NCI-H128 (cell line): ENCODE measurements at regions not wholly inside any gene's neighbourhood (a gene's known extent, or its start where the extent isn't known, plus 50 kb on each side); places are given as distances from the start of the nearest gene placed in this dataset.

Experiments used
- DNase-seq: peaks from one replicate; lab custom pipeline; 2025; ENCODE audit not compliant: unreplicated experiment; lab: John Stamatoyannopoulos, UW

DNA sequence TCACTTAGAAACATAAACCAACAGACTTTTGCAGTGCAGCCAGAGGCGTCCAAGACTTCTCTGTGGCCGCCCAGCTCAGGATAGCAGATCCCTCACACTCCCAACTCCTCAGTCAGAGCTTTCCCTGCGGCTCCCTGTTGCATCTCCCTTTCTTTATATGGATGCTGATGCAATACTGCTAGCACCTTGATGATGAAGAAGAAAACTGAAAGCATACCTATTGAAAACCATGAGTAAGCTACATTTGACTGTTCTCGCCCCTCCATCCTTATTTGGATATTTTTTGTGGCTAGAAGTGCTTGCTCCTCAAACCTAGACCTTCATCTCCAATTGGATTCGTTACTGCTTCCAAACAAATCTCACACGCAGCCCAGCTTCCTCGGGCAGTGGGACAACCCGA lies 57.3 kb upstream of the UBL3 start:
- no peak for DNase-seq

DNA sequence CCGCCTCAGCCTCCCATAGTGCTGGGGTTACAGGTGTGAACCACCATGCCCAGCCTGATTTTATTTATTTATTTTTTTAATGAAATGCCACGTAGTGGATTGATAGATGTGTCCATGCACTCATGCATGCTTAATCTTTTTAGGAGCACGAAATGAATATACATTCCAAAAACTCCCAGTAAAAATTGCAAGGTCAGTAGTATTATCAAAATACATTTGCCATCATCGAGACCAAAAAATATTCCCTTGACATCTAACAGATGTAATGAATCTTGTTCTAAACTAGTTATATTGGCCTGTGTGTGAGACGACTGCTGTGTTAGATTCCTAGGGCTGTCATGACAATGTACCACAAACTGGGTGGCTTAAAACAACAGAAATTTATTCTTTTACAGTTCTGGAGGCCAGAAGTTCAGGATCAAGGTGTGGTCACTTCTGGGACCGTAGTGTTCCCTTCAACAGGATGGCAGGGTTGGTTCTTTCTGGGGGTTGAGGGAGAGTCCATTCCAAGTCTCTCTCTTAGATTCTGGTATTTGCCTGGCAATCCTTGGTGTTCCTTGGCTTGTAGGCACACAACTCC lies 56.1 kb upstream of the UBL3 start:
- no peak for DNase-seq

DNA sequence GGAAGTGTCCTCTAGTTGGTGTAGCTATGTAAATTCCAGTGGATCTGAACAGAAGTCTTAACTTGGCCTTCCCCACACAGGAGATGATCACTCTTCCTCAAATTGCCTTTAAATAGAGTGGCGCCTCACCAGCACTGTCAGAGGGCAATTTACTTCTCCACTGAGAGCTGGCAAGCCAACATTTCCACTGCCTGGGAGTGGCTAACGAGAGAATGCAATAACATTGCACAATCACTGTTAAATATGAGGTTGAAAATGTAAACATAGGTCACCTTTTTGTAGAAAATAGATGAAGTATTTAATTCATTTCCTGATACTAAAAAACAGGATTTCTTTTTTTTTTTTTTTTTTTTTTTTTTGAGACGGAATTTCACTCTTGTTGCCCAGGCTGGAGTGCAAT lies 55.4 kb upstream of the UBL3 start:
- DNase-seq = no peak

DNA sequence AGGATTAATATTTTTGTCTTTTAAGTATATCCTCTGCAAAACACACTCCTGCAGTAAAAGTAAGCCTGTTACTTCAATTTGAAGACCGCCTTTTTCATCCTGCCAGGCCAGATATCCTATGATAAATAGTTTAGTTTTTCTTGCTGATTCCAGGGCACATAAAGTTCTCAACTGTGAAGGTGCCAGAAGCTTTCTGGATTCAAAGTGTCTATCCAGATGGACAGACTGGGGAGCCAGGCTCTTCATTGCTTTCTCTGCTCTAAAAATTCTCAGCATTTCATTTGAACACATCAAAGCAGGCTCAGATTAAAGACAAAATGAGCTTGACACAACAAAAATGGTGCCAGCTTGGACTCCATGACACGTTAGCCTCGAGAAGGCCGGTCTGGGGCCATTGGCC lies 53.6 kb upstream of the UBL3 start:
- no peak for DNase-seq

DNA sequence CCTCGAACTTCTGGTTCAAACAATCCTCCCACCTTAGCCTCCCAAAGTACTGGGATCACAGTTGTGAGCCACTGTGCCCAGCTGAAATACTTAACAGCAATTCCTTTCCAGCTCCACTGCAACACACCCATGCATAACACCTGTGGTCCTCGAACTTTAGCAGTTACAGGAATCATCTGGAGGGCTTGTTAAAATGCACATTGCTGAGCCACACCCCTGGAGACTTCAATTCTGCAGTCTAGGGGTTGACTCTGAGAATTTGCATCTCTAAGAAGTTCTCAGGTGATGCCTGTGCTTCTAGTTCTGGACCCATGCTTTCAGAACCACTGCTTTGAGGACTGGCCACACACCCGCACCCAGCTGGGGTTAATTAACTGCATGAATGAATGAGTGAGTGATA lies 53.1 kb upstream of the UBL3 start:
- no peak for DNase-seq

DNA sequence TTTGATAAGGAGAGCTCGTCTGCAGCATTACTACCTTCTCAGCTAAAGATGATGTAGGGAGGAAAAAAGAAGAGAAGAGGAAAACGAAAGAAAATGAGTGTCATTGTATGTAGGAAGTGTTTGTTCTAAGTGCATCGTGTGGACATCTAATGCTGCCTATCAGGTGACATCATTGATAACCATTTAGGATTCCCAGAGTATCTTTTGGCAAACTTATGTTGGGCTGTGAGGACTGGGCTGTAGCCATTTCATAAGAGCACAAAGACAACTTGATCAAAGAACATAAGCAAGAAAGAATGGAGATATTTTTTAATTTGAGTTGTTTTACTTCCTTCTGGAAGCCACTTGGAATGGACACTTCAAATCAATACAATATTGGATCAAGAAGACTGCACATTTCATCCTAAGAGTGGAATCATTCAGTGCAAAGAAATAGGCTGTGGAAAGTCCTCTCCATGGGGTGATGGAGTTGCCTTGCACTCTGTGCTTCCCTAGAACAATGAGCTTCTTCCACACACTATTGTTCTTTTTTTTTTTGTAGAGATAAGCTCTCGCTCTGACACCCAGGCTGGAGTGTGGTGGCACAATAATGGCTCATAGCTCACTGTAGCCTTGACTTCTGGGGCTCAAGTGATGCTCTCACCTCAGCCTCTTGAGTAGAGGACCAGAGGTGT lies 52.4 kb upstream of the UBL3 start:
- no peak for DNase-seq

DNA sequence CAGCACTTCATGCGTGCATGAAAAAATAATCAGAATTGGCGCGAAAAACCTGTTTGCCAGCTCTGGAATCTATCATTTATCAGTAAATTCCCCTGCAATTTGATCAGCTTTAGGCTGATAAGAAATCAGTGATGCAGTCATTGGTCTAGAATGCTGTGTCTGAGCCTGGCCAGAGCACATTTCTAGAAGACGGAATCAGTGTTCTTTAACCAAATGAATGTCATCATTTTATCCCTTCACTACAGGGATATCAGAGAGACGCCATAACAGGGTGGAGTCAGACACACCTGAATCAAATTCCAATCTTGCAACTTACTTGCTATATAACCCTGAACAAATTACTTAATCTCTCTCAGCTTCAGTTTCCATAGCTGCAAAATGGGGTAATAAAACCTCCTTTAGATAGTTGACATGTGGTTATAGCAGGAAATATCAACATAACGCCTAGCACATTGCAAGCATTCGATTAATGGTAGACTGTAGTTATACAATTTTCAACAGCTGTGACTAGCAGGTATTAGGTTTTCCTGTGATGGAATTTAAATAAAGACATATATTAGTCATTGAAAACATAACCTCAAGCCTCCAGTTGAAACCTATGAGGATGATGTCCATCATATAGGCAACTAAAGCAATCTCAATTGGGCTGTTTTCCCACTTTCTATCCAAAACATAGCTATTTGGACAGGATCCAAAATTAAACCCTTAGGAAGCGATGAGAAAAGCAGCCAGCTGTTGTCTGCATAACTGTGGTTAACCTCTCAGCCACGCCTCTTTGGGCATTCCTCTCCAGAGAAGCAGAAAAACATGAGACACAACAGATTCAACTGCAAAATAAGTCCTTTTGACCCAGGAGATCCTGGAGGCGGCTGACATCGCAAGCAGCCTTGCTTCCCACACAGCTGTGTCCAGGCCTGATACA lies 51.6 kb upstream of the UBL3 start:
- DNase-seq = no peak
